ENCODE measurements at regions not wholly inside any gene's neighbourhood (a gene's known extent, or its start where the extent isn't known, plus 50 kb on each side); places are given as distances from the start of the nearest gene placed in this dataset.

DNA sequence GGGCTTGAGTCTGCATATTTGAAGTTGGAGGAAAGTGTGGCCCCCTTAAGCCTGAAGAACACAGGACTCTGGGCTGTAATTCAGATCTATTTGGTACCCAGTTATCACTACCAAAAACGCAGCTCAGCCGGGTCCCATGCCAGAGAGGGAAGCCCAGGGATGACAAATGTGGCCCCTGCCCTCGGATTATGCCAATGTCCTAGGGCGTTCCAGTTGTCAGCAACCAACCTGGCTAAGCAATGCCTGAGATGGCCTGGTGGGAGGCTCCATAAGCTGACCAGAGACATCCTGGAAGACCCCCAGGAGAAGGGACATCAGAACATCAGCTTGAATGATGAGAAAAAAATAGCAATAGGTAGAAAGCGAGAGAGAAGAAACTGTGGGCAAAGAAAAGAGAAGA, 79.6 kb upstream of the UQCRFS1 start:
- DNase-seq (ENCODE audit: low spot score), result no peak

DNA sequence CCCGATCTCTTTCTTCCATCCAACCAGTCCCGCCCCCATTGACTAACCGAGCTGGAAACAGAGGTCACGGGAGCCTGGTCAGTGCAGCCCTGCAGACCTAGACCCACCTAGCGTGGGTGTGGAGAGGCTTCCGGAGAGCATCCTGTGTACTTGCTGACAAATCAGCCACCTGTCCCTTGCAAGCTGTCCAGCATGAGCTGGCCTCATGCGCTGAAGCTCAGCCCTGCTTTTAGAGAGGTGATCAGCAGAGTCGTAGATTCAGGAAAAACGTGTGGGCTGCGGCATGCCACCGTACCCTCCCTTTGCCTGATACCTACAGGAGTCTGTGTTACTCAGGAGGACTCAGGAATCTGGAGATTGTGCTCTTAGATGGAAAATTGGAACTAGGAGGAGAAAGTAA, 80.3 kb upstream of the UQCRFS1 start:
- DNase-seq (ENCODE audit: low spot score), result peak; percentile 22

DNA sequence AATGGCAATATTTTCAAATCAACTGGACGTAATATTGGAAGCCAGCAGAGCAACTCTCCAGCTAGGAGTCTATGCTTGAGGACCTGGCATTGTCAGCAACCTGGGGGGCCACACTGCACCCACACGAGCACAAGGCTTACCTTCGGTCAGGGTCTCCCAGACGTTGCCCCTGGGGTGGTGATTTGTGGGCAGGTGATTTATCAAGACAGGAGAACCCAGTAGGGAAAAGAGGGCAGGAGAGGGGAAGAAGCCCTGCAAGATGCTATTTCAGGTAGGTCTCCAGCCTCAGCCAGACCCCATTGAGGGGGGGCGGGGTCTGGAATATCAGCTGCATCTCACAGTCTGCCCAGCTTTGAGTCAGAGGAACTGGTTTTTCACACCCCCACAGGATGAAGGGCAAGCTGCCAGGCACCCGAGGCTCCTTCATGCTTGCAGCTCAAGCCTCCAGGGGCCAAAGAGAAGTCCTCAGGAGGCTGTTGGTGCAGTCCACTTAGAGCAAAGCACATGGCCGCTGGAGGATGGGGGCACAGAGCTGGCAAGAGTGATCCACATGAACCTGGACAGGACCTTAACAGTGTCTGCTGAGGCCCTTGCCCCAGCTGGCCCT, 80.9 kb upstream of the UQCRFS1 start:
- peak; percentile 74 for DNase-seq (ENCODE audit: low spot score)

DNA sequence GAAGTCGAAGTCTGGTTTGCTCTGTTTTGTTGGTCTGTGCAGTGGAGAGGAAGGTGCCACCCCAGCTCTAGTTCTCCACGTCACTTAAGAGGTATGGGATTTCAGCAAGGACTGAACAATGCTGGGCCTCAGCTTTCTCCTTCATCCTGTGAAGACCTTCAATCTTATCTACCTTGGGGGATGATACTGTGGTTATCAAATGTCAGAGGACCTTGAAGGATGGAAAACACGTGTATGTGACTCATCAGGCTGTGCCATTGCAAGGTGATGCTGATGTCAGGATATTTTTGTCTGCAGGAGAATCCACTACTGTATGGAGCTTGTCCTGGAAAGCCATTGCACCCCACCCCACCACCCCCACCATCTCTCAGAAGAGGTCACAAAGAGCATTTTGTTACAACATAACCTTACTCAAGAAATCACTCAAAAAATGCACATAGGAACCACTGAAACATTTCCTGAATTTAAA, 81.4 kb upstream of the UQCRFS1 start:
- peak; percentile 97 for DNase-seq (ENCODE audit: low spot score)

DNA sequence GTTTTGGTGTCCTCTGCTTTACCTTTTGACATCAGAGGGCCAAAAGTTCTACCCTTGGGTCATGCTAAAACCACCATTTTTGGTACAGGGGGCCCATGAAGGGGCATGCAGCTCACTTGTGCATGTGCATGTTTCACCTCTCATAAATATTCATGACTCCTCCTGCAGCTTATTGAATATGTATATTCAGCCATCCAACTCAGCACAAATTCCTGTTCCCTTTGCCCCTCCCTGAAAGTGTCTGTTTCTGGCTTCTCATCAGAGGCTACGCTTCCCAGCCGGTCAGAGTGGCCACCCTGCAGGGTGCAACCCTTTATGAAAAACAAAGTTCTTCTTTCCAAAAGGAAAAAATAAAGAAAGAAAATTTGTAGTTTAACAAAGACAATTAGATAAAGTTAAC, 82.3 kb upstream of the UQCRFS1 start:
- peak; percentile 22 for DNase-seq (ENCODE audit: low spot score)

DNA sequence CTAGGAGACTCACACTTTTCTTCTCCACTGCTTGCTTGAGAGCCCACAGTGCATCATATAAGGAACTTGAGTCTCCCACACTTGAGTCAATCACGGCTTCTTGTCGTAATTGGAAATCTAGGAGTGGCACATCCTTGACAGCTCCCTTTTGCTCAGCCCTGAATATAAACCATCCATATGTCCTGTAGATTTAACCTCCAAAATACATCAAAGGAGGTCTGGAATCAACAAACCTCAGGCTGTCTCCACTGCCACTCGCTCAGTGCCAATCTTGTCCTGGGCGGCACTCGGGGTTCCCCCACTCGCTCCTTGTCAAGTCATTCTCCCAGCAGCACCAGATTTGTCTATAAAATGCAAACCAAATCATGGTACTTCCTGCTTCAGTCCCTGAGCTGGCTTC, 84.4 kb upstream of the UQCRFS1 start:
- DNase-seq (ENCODE audit: low spot score), result no peak

DNA sequence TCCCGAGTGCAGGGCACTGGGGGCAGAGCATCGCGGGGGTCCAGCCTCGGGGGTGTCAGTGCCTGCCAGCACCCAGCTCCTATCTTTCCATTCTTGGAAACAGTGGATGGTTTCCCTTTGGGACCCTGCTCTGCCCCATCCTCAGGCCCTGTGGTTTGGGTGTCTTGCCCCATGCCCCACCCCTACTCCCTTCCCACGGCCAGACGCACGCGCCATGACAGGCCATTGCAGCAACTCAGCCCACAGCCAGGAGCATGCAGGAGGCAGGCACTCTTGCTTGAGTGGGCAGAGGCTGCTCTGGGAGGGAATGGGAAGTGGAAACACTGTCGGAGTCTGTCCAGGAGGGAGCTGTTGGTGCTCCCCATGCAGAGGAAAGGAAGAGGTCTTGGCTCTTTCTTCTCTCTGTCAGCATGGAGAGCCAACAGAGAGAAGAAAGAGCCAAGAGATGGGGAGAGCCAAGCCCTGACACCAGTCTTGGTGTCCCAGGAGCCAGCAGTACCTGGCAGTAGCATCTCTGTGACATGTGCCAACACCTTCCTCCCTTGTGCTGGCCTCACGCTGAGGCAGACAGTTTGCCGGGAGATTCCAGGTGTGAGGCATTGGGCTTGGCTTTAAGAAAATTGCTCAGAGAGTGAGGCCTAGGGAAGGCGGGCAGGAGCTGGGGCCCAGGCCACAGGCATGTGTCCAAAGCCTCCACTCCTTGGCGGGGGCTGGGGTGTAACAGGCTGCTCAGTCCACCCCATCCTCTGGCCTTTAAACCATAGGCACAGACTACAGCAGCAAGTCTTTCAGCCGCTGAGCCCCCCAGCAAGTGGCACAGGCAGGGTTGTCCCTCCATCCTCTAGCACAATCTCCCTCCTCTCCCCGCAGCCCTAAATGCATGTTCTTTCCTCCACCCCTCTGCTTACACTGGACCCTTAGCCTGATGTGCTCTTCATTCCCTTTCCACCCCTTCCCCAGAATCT, 86.7 kb upstream of the UQCRFS1 start:
- no peak for DNase-seq (ENCODE audit: low spot score)

DNA sequence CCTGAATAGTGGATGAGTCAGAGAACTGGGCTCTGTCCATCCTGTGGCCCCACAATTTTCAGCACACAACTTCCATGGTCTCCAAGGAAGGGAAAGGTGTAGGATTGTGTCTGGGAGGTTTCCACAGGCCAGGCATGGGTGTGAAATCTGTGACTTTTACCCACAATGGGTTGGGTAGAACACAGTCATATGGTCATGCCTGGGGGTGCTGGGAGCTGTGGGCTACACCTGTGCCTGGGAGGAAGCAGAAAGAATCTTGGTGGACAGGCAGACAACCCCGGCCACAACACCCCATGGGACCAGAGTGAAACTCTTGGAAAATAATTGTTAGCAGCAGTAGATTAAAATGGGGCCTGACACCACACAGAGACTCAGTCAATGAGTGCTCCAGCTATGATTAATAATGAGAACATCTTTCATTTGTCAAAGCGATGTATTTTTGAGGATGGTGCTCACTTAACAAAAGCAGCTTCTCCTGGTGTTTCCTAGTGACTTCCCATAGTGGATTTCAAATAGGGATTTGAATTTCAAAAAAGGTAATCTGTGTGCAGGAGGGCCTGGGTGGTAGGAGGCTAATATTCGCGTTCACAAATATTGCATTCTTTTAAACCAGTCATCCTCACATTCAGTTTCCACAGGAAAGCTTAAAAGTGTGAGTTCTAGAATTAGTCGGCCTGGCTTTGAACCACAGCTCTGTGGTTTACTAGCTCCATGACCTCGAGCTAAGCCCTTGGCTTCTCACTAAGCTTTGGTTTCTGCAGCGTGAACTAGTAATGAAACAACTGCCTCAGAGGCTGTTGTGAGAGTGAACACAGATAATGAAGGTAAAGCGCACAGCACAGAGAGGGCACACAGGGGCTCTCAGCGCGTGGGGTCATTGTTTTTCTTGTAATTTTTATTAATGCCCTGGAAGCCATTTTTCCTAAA, 89.3 kb upstream of the UQCRFS1 start:
- DNase-seq (ENCODE audit: low spot score), result no peak

DNA sequence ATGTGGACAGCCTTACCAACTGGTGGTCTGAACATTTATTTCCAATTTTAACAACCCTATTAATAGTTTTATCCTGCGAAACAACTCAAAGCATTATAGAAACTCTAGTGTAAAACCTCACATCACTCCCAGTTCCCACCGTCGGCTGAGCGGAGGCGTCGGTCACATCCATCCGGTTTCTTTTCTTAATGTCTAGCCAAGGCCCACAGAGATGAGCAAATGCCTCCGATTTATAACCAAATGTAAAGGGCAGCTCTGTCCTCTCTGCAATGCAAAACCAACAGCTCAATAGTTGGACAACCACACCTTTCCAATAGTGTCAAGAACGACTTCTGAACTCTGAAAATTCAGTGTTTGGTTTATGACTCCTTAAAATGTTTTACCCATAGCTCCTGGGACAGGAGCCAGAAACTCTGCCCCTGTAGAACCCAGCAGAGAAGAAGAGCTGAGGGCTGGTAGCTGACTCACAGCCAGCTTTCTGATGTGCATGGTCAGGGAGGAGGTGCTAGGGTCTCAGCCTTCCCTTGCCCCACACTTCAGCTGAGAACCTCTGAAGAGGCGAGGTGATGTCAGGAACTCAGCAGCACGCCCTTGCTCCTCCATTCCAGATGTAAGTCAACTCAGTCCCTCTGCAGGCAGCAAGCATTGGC, 90.2 kb upstream of the UQCRFS1 start:
- no peak for DNase-seq (ENCODE audit: low spot score)

DNA sequence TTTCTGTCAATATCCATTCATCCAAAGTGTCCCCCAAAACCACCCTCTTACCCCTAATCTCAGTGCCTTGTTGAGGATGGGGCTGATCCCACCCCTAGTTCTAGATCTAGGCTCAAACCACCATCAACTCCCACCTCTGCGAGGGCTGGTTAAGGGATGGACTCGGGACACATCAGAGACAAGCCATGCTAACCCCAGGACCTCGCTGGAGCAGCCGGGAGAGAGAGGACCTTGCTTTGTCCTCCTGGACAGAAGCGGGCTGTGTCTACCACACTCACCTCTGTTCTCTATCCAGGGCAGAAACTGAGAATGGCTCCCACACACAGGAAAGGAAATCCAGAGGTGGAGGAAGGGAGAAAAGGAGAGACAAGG, 90.8 kb upstream of the UQCRFS1 start:
- no peak for DNase-seq (ENCODE audit: low spot score)

DNA sequence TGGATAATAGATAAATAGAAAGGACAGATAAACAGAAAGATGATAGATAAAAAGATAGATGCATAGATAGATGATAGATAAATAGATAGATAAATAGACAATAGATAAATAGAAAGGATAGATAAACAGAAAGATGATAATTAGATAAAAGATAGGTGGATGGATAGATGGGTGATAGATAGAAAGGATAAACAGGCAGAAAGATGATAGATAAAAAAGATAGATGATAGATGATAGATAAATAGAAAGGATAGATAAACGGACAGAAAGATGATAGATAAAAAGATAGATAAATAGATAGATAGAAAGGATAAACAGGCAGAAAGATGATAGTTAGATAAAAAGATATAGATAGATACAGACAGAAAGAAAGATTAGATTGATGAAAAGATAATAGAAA, 92.3 kb upstream of the UQCRFS1 start:
- DNase-seq (ENCODE audit: low spot score), result no peak

DNA sequence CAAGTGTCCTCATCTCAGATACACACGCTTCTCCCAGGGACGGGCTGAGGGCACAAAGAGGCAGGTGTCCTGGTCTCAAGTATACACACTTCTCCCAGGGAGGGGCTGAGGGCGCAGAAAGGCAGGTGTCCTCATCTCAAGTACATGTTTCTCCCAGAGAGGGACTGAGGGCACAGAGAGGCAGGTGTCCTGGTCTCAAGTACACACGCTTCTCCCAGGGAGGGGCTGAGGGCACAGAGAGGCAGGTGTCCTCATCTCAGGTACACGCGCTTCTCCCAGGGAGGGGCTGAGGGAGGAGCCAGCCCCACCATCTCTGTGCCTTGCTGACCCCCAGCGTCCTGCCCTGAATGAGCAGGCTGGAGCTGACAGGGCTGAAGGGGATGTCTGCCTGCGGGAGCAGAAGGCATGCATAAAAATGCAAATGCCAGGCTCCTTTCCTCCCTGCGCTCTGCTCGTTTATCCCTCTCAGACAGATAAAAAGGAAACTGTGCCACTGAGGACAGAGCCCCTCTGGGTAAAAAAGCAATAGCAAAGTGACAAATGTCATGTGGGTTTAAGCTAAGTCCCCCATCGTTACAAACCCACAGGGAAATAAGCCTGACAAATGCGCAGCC, 96.1 kb upstream of the UQCRFS1 start:
- DNase-seq (ENCODE audit: low spot score), result no peak

DNA sequence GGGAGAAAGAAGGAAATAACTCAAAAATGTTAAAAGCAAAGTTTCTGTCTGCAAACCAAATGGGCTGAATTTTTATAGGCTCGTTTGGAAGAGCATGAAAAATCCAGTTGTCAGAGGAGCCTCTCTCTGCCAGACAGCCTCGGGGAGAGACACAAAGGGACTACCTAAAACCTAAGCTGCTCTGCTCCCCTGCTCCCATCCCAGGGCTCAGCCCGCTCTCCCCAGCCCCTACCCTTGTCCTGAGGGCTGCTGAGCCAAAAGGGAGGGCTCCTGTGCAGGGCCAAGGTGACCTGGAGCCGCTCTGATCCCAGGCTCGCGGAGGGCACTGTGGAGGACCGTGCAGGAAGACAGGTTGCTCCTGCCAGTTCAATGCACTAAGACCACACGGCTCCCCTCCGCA, 96.7 kb upstream of the UQCRFS1 start:
- DNase-seq (ENCODE audit: low spot score), result no peak

DNA sequence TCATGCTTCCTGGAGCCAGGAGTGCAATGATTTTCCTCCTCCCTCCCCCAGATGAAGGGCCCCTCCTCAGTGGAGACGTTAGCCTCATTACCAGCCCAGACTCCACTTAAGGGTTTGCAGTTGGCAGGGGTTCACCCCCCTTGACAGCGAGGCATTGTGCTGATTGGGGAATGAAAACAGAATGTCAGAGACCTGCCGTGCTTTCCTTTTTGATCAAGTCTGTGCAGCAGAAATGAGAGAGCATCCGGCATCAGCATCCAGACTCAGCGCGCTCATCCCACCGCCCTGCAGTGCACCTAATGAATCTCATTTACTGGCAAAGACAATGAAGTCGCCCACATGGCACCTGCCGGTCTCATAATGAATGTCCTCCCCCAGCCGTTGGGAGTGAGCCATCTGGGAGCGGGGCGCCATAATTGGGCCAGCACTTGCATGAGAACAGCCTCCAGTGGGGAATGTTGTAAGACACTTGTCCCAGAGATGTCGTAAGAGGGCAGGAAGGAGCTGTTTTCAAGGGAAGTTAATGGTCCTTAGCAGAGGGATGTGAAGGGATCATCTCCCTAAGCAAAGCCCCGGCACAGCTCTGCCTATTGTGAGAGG, 98.3 kb upstream of the UQCRFS1 start:
- no peak for DNase-seq (ENCODE audit: low spot score)

DNA sequence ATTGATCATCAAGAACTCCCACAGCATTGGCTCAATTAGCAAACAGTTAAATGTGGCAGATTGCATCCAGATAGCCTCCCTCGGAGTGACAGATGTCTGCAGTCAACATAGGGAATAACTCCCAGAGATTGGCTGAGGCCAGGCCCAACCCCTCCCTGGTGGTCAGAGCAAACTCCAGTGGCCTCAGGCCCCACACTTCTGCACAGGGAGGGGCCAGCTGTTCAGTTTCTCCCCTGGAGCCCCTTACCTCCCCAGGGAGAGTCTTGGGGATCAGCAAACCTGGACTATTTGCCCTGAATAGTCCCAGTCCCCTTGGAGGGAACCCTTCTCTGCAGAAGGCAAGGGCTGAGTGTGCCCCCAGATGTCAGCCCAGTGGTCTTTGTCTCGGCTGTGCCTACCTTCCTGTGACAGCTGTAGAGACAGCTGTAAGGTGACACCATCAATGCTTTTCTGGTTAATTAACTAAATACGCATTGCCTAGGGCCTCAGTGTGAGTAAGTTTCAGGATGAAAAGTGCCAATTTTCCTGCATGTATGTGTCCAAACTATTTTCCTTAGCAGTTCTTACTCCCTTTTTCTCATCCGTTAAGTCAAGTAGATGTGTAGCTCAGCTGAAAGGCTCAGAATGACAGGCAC, 102.7 kb upstream of the UQCRFS1 start:
- DNase-seq (ENCODE audit: low spot score), result no peak

DNA sequence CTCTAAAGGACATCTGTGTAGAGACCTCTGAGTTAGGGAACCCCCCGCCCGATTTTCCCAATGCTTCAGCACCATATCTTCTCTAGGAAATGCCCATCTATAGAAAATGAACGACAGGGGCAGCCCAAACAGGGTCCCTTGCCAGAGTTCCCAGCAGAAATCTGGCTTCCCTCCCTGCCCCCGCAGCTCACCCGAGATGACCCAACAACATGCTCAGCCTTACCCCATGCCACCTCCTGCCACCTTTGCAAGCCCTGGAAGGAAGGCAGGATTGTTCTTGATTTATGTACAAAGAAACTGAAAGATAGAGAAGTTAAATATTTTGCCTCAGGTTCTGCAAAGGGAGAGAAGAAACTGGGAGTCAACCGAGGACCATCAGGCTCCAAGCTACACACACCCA, 105.6 kb upstream of the UQCRFS1 start:
- DNase-seq (ENCODE audit: low spot score), result no peak

DNA sequence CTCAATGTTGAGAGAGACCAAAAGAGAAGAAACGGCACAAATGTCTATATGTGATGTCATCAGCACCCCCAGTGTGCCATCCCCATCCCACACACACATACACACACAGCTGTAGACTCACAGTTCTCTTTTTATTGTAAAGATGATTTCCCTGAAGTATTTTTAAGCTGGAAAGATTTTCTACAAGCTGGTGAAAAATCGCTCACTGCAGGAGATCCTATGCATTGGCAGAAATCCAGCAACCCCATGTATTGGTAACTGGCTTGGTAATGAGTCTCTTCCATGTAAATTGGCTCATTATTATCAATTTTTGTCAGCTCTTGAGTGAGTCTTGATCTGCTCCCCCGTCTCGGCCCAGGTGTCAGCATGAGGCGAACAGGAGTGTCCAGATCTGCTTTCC, 107.1 kb upstream of the UQCRFS1 start:
- no peak for DNase-seq (ENCODE audit: low spot score)

DNA sequence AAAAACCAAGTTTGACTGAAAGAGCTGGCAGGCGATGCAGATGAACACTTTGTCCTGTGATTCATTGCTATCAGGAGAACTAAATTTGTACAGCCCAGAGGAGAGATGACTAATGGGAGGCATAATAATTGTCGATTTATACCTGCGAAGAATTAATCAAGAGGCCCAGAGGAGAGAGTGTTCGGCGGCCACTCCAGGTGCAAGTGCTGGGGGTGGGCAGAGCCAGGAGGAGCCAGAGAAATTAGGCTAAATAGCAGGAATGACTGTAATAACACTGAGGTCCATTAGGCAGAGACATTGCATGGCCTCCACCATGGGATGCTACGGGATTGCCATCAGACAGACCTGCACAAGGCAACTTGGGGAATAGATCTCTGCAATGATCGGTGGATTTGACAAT, 107.7 kb upstream of the UQCRFS1 start:
- no peak for DNase-seq (ENCODE audit: low spot score)

DNA sequence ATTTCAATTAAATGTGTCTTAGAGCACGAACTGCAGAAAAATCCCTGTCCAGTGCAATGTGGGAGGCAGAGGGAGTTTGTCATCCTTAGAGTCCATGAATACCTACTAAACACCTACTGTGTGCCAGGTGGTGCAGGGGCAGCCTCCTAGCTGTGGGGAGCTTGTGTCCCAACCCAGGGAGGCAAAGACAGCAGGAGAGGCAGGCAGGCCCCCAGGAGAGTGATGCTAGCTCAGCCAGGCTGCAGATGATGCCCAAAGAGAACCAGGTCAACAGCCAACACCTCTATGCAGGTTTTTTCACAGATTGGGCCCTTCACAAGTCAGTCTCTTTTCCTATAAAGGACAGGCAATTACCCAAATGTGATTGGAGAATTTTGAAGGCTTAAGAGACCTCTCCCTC, 108.2 kb upstream of the UQCRFS1 start:
- no peak for DNase-seq (ENCODE audit: low spot score)

DNA sequence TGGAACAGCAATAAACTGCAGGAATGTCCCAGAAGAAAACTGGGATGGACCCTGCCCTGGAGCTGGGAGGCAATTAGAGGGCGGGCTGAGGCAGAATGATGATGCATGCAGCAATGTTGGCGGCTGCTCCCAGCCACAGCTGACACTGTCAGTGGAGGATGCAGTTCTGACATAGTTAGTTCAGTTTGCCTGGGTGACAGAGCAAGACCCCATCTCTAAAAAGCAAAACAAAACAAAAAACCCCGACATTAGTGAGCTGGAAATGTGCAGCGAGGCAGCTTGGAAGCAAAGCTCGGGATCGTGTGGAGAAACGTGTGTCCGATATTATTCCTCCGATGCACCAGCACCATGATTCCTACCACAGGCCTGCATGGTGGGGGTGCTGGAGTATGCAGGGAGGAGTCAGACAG, 110.1 kb upstream of the UQCRFS1 start:
- no peak for DNase-seq (ENCODE audit: low spot score)

Data from COLO829 (cell line).